SK-MEL-5 (cell line): ENCODE measurements at regions not wholly inside any gene's neighbourhood (a gene's known extent, or its start where the extent isn't known, plus 50 kb on each side); places are given as distances from the start of the nearest gene placed in this dataset.
"Not testable (repeated sequence)": the region's sequence is repeated elsewhere in the genome, so short reads cannot be mapped to it uniquely, and the experiment has no call there.

Experiments used
- DNase-seq: peaks from one replicate; pipeline ENCODE4 v3.0.0-alpha.2; 2016; ENCODE audit warnings: low read depth, low spot score
- in situ Hi-C: cut with HindIII; loops from 2 replicates; pipeline ENCODE4 v1.10.0; 2016; ENCODE audit warnings: low sequenced_read_pairs, high pct_unique_total_duplicates, low pct_unique_long_range_greater_than_20kb

DNA sequence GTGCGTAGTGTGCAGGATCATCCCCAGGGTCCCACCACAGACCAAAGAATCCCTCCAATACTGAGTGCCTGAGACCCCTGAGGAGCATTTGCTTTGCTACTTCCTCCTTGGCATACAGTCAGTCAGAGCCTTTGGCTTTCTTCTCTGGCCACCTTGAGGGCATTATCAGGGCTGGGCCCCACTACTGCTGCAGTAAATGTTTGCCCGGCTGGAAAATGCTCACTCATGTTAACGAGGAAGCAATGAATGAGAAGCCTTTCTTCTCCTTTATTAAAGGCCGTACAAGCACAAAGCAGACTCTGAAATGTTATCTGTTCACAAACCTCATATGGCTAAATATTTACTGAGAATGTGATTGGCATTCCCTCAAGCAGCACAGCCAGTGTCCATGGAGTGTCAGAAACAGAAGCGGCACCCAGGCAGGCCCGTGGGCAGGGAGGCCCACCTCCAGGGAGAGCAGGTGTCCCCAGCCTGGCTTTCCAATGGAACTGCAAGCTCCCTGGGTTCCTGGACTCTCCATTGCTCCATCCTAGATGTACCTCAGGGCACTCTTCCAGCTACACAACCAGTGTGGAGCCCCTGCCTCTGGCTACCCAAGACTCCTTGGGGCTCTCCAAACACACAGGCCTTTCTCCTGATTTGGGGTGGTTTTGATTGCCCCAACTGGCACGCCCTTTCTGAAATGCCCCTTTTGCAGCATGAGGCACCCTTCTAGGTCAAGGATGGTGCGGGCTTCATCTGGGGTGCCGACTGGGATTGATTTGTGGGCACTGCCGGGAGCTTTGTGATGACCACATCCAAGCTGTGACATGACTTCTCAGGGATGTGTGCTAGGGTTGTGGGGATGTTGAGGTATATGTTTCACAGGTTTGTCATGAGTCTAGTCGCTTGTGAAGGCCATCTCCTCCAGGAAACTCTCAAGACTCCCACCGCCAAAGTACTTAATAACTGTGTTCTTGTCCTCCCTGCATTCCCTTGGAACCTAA, 195.6 kb downstream of the FAM43A start:
- in situ Hi-C loops: no loop called here
- DNase-seq: no peak

DNA sequence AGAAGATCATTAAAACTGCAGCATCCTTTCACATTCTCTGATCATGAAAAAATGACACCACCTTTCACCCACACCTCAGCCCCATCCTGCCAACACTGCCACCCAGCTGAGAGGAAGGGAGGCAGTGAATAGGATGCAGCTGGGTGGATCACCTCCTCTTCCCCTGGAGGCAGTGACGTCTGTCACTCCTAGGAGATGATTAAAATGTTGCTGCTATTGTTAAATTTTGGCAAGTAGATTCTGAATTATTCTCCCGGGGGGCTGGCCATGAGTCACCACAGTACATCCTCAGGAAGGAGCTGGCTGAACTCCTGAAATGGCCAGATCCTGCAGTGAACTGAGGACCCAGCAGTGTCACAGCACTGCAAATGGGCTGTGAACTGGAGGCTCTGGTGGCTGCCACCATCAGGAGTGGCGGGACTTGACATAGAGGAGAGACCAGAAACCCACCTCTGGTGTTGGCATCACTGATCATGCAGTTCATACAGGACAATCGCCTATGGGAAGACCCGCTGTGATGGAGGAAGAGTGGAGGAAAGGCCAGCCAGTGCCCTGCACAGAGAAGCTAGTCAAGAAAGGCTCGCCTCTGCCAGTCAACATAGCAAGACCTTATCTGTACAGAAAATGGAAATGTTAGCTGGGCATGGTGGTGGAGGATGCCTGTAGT, 199.1 kb downstream of the FAM43A start:
- DNase-seq: no peak

DNA sequence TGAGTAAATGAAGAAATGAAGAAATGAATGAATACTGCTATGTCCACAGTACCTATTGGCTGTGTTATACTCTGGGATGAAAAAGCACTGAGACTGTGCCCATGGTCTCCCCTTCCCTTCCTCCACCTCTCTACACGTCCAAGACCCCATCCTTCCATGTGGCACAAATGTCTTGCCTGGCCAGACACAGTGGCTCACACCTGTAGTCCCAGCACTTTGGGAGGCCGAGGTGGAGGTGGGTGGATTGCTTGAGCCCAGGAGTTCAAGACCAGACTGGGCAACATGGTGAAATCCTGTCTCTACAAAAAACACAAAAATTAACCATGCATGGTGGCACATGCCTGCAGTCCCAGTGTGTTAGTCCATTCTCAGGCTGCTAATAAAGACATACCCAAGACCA, 200.1 kb downstream of the FAM43A start:
- in situ Hi-C loops: no loop called here
- DNase-seq: no peak

More for the DNA sequence above, 199.1 kb downstream of the FAM43A start:
- in situ Hi-C loops: no loop called here

DNA sequence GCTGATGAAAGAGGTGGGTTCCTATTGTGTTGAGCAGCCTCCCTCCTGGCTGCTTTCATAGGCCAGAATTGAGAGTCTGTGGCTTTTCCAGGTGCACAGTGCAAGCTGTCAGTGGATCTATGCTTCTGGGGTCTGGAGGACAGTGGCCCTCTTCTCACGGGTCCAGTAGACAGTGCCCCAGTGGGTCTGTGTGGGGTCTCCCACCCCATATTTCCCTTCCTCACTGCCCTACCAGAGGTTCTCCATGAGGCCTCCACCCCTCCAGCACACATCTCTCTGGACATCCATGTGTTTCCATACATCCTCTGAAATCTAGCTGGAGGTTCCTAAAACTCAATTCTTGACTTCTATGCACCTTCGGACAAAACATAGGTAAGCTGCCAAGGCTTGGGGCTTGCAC, 201.2 kb downstream of the FAM43A start:
- no peak for DNase-seq
- in situ Hi-C loops: no loop called here

DNA sequence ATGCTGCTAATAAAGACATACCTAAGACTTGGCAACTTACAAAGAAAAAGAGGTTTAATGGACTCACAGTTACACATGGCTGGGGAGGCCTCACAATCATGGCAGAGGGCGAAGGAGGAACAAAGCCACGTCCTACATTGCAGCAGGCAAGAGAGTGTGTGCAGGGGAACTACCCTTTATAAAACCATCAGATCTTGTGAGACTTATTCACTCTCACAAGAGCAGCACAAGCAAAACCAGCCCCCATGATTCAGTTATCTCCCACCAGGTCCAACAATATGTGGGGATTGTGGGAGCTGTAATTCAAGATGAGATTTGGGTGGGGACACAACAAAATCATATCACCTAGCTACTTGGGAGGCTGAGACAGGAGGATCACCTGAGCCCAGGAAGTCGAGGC, 202.4 kb downstream of the FAM43A start:
- DNase-seq, in situ Hi-C loops: not testable (repeated sequence)

DNA sequence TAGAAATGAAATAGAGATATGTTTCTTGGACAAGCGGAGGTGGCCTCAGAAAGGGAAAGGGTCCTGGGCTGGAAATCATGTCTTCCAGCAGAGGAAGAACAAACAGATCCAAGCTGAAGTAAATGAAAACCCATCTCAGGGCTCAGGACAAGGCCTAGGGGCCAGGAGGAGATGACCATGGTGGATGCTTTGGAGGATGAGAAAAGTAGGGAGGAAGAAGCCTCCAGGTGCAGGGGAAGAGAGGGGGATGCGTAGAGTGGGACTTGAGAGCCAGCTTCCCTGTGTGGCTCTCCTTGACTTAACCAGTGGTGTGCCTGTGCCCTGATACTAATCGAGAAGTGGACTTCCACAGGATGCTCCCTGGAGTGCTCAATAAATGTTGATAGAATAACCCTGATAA, 203.2 kb downstream of the FAM43A start:
- in situ Hi-C loops: no loop called here
- DNase-seq: no peak

DNA sequence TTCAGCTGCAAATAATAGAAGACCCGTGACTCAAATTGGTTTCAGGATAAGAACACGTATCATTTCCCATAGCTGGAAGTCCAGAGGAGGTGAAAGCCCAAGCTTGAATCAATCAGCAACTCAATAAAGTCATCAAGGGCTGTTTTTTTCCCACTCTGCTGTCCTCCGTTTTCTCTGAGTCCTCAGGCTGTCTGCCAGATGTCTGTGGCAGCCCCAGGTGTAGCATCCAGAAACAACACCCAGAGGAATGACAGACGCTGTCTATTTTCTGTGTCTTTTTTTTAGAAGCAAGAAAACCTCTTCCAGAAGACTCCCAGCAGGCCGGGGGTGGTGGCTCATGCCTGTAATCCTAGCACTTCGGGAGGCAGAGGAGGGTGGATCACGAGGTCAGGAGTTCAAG, 204.4 kb downstream of the FAM43A start:
- DNase-seq: no peak
- in situ Hi-C loops: no loop called here

DNA sequence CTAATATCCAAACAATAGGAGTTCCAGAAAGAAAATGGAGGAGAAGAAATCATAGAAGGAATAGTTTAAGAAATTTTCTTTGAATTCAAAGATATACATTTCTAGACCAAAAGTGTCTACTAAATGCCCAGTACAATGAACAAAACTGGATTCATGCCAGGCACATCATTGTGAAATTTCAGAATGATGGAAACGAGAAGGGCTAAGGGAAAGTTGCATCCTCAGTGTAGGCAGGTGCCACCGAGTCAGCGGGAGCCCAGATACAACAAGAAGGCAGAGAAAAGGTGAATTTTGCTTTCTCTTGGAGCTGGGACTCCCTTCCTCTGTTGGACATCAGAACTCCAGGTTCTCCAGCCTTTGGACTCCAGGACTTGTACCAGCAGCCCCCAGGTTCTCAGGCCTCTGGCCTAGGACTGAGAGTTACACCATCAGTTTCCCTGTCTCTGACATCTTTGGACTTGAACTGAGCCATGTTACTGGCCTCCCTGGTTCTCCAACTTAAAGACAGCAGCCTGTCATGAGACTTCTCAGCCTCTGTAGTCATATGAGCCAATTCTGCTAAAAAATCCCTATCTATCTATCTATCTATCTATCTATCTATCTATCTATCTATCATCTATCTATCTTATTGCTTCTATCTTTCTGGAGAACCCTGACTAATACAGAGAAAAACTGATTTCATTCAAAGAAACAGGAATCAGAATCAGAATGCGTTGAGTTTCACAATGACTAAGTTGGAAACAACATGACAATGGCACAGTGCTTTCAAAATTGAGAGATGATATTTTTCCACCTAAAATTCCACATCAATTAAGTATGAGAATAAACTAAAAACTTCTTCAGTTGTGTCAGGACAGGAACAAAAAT, 207.7 kb downstream of the FAM43A start:
- no peak for DNase-seq
- in situ Hi-C loops: no loop called here

DNA sequence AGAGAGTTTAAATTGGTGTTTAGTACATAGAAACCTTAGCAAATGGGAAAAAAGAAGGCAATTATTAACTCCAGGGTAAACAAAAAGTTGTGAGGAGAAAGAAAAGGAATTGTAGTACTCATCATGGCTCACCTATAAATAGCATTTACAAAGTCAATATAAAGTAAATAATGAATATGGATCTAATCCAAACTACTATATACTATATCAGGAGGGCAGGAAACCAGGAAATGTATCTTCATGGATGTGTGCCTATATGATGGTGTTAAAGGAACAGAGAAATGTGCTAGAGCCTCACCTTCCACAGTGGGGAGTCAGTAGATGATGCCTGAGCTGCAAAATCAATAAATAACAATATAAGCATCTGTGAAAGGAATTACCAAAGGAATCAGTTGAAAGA, 208.9 kb downstream of the FAM43A start:
- in situ Hi-C loops: no loop called here
- no peak for DNase-seq

DNA sequence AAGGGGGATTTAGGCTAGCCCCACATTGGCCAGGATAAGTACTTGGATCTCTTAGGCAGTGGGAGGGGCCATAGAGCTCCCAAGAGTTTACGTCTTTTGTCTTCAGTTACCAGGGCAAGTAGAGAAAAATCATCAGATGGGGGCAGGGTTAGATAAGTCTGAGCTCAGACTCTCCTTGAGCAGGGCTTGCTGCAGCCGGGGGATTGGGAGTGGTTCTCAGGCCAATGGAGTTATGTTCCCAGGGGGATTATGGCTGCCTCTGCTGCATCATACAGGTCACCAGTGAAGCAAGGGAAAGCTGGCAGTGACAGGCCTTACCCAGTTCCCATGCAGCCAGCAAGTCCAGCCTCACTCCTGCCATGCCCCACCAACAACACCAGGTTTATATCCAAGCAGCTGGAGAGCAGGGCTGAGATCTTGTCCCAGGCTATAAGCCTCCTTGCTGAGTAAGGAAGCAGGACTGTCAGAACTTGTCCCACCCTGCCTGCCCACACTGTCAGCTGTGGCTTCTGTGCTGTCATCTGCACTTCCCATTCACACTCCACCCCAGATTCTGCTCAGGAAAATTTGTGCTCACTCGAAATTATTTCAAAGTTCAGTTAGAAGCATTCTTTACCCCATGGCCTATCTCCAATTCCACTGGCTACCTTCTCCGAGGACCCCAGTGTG, 215.3 kb downstream of the FAM43A start:
- no peak for DNase-seq
- in situ Hi-C loops: no loop called here

DNA sequence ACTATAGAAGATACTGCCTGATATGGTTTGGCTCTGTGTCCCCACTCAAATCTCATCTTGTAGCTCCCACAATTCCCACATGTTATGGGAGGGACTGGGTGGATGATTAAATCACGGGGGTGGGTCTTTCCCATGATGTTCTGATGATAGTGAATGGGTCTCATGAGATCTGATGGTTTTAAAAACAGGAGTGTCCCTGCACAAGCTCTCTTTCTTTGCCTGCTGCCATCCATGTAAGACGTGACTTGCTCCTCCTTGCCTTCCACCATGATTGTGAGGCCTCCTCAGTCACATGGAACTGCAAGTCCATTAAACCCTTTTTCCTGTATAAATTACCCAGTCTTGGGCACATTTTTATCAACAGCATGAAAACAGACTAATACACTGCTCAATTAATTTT, 217.8 kb downstream of the FAM43A start:
- in situ Hi-C loops, DNase-seq: not testable (repeated sequence)

DNA sequence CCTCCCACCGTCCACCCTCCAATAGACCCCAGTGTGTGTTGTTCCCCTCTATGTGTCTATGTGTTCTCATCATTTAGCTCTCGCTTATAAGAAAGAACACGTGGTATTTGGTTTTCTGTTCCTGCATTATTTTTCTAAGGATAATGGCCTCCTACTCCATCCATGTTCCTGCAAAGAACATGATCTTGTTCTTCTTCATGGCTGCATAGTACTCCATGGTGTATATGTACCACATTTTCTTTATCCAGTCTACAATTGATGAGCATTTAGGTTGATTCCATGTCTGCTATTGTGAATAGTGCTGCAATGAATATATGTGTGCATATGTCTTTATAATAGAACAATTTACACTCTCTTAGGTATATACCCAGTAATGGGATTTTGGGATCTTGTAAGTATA, 219.3 kb downstream of the FAM43A start:
- in situ Hi-C loops, DNase-seq: not testable (repeated sequence)

DNA sequence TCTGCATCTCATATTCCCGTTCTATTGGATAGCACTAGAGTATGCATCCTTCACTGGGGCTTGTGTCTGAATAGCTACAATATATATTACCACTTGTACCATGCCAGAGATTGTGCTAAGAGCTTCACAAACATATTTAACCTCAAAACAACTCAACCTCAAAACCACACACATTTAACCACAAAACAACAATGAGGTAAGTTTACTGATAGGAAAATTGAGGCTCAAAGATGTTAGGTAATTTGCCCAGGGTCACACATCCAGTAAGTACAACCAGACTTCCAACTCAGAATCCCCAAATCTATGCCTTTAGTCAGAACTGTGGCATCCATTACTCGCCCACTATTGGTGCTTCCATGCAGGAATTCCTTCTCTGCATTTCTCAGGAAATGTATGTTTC, 220.0 kb downstream of the FAM43A start:
- no peak for DNase-seq
- in situ Hi-C loops: no loop called here

DNA sequence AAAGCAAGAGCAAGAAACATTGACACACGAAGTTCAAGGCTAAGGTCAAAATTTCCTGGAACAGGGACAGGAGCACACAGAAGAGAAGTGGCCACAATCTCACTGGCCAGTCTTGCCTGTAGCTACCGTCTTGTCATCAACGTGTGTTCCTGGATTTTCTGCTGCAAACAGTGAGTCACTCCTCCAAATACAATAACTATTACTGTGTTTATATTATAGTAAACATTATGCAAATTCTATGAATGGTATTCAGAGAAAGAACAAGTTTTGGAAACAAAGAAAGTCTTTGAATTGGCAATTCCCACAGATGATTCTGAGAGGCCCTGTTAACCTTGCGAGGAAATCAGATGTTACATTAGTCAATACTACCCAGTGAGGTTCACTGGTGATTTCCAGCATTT, 220.5 kb downstream of the FAM43A start:
- in situ Hi-C loops: no loop called here
- DNase-seq: peak; percentile 95

DNA sequence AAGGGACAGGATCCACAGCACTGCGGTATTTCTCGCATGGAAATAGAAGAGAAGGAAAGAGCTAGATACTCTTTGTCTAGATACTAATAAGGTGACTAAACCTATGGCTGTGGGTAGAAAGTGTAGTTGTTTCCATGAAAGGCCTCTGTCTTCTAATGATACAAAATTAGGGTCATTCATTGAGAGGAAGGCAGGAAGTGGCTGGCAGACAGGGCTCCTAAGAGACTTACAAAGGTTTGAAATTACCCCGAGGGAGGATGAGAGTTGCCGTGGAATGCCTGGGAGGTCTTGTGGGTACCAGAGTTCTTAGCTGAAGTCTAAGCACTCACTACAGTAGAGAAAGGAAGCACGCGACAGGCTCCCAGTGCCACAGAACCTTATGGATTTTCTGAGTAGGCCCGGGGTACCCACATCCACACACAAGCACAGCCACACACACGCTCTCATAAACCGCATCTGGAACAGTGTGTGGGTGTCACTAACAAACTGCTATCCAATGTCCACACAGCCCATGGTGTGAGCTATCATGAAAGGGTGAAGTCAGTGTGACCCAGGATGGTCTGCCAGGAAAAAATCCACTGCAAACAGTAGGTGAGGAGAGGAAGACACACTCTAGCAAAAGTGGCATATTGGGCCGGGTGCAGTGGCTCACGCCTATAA, 221.4 kb downstream of the FAM43A start:
- in situ Hi-C loops: no loop called here

DNA sequence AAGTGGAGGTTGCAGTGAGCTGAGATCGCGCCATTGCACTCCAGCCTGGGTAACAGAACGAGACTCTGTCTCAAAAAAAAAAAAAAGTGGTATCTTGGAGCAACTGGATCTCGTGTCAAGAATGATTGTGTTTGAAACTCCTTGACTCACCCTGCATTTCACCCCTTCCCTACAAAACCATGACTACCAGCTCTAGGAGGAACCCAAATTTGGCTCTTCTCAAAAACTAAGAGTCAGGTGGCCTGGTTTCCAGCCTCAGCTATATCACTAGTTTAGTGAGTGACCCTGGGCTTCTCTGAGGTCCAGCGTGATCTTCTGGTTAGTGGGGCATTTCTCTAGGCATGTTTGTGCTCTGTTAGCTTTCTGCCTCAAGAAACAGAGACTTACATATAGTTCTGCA, 222.1 kb downstream of the FAM43A start:
- no peak for DNase-seq
- in situ Hi-C loops: no loop called here

More for the DNA sequence above, 221.4 kb downstream of the FAM43A start:
- DNase-seq: peak; percentile 97

DNA sequence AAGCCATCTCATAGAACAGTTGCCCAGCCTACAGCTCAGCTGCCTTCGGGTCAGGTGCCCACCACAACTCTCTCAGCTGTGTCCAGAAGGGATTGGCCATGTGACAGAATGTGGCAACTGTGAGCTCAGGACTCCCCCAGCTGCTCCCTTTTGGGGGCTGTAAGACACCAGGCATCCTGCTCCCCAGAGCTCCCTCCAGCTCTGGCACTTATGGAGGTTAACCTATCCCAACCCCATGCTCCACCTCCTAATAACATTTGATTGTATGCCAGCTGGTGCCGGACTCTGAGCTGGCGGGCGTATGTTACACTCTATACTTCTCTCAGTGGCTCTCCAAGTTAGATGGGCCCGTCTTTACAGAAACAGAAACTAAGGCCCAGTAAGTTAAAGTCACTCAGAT, 222.8 kb downstream of the FAM43A start:
- no peak for DNase-seq
- in situ Hi-C loops: no loop called here
